Endothelial cell of umbilical vein (primary cell): ENCODE measurements at regions not wholly inside any gene's neighbourhood (a gene's known extent, or its start where the extent isn't known, plus 50 kb on each side); places are given as distances from the start of the nearest gene placed in this dataset.

Experiments used
- BruUV-seq: library from RNA; stranded (reverse); fragments of 400-500 nt; replicated peaks from 2 replicates; lab custom pipeline; 2021; lab: Mats Ljungman, UMichigan
- CTCF ChIA-PET: fragments of 300-600, 350-600 bp; sonication (Branson Sonifier 250); formaldehyde crosslinking; loops from one replicate; lab custom pipeline; 2021; ENCODE audit warnings: antibody characterized with exemption, inconsistent platforms; lab: Charles Lee
- POLR2A ChIA-PET: fragments of 300-600, 350-600 bp; sonication (Branson Sonifier 250); formaldehyde crosslinking; loops from one replicate; lab custom pipeline; 2021; ENCODE audit warnings: antibody characterized with exemption, inconsistent platforms; lab: Charles Lee
- DNase-seq: peaks from one replicate; pipeline ENCODE4 v3.0.0-alpha.2; 2011; ENCODE audit warnings: low read depth, low spot score
- FAIRE-seq: peaks from 2 replicates; lab custom pipeline; 2011; peaks lifted over from hg19 to GRCh38; lab: Jason Lieb, UNC
- H2AFZ ChIP-seq: 2 replicates; pipeline ENCODE4 v1.6.0; 2012; ENCODE audit warnings: low read depth, low read length, control low read depth, inconsistent platforms
- H3K27ac ChIP-seq: 2 replicates; pipeline ENCODE4 v1.5.1; 2011; ENCODE audit warnings: low read depth, mild to moderate bottlenecking, control low read depth, low read length, moderate library complexity; ENCODE audit not compliant: insufficient read depth
- H3K27me3 ChIP-seq, 2 experiments: 2 replicates each; pipeline versions ENCODE4 v1.6.0 to v1.6.1; 2011; ENCODE audit warnings: low read length in 2 of 2, mixed read lengths in 1 of 2; ENCODE audit not compliant: control insufficient read depth in 2 of 2, insufficient read depth in 2 of 2
- H3K36me3 ChIP-seq, 2 experiments: 2 replicates in 1 of 2; 3 replicates in 1 of 2; pipeline ENCODE4 v1.5.1; 2011; ENCODE audit warnings: low read length in 2 of 2, mild to moderate bottlenecking in 1 of 2, moderate library complexity in 1 of 2; ENCODE audit not compliant: control insufficient read depth in 2 of 2, insufficient read depth in 2 of 2; ENCODE audit errors: extremely low read depth in 1 of 2
- H3K4me1 ChIP-seq: 3 replicates; pipeline ENCODE4 v1.5.1; 2011; ENCODE audit warnings: mild to moderate bottlenecking, low read length; ENCODE audit not compliant: control insufficient read depth, insufficient read depth; ENCODE audit errors: extremely low read depth
- H3K4me2 ChIP-seq: 2 replicates; pipeline ENCODE4 v1.6.1; 2011; ENCODE audit warnings: low read length, control low read depth, mixed read lengths; ENCODE audit not compliant: insufficient read depth
- H3K4me3 ChIP-seq, 3 experiments: fragments of 200-600 bp in 1 of 3; sonication (generic), shearing (Covaris generic) in 1 of 3; replicated peaks in 1 of 3; 2 replicates each; pipeline ENCODE4 v1.5.1; 2011 to 2016; ENCODE audit warnings: control low read depth in 3 of 3, low read length in 3 of 3, mild to moderate bottlenecking in 2 of 3, inconsistent platforms in 1 of 3, low read depth in 1 of 3, moderate library complexity in 1 of 3; ENCODE audit not compliant: insufficient read depth in 1 of 3
- H3K79me2 ChIP-seq: 2 replicates; pipeline ENCODE4 v1.6.0; 2012; ENCODE audit warnings: low read length, inconsistent platforms; ENCODE audit not compliant: control insufficient read depth, insufficient read depth
- H3K9ac ChIP-seq: replicated peaks from 2 replicates; pipeline ENCODE3; 2011; ENCODE audit warnings: low read length, control low read depth; ENCODE audit not compliant: insufficient read depth; ENCODE audit errors: extremely low read depth
- H3K9me1 ChIP-seq: replicated peaks from 3 replicates; pipeline ENCODE4 v1.6.0; 2011; ENCODE audit warnings: mild to moderate bottlenecking, low read length; ENCODE audit not compliant: control insufficient read depth, insufficient read depth; ENCODE audit errors: extremely low read depth
- H3K9me3 ChIP-seq: replicated peaks from 2 replicates; pipeline ENCODE4 v1.5.1; 2012; ENCODE audit warnings: low read length, inconsistent platforms; ENCODE audit not compliant: control insufficient read depth, insufficient read depth
- H4K20me1 ChIP-seq: replicated peaks from 2 replicates; pipeline ENCODE3; 2011; ENCODE audit warnings: mild to moderate bottlenecking, low read length; ENCODE audit not compliant: control insufficient read depth, insufficient read depth; ENCODE audit errors: extremely low read depth
- CTCF ChIP-seq, 2 donors: IDR thresholded peaks; 1 replicate in 1 of 2; 2 replicates in 1 of 2; pipeline ENCODE4 v1.5.1; 2011; ENCODE audit warnings: low read length in 2 of 2, mild to moderate bottlenecking in 2 of 2, moderate library complexity in 2 of 2, control low read depth in 1 of 2, inconsistent platforms in 1 of 2, low read depth in 1 of 2; ENCODE audit not compliant: insufficient read depth in 1 of 2; ENCODE audit errors: extremely low read depth in 1 of 2
- FOS ChIP-seq: IDR thresholded peaks from 2 replicates; pipeline ENCODE4 v1.6.1; 2011; ENCODE audit warnings: mild to moderate bottlenecking, low read length, moderate library complexity, borderline replicate concordance; ENCODE audit not compliant: insufficient read depth
- GATA2 ChIP-seq: IDR thresholded peaks from 2 replicates; pipeline ENCODE4 v1.7.0; 2011; ENCODE audit warnings: low read depth, mild to moderate bottlenecking, moderate library complexity, mixed read lengths, low read length; ENCODE audit not compliant: insufficient read length, insufficient read depth
- JUN ChIP-seq: IDR thresholded peaks from 2 replicates; pipeline ENCODE4 v1.6.1; 2011; ENCODE audit warnings: borderline replicate concordance, low read depth; ENCODE audit not compliant: insufficient read length, insufficient read depth
- MAX ChIP-seq: IDR thresholded peaks from 2 replicates; pipeline ENCODE4 v1.6.1; 2011; ENCODE audit not compliant: insufficient read depth, insufficient read length
- MYC ChIP-seq: IDR thresholded peaks from one replicate; pipeline ENCODE4 v1.6.1; 2011; ENCODE audit warnings: mild to moderate bottlenecking, low read depth, low read length
- dilution Hi-C: fragments of 300-500 bp; cut with MboI; formaldehyde crosslinking; loops from one replicate; pipeline ENCODE4 v1.15.0; 2019; ENCODE audit warnings: low sequenced_read_pairs; ENCODE audit not compliant: extremely low pct_ligation_motif_present
- intact Hi-C: fragments of 100-400 bp; cut with micrococcal nuclease; formaldehyde crosslinking; loops from one replicate; pipeline ENCODE4 v1.10.0; 2022

GRCh38 chr1:99559166-99559565 is 86.7 kb upstream of the PALMD start:
- no peaks in the 10 kb centered on the region for H3K9me1 ChIP-seq
- no peaks in the 10 kb centered on the region for H3K27me3 ChIP-seq
- FAIRE-seq (no peak), DNase-seq (no peak)
- no peak overlapping the region for H2AFZ ChIP-seq
- H3K9ac ChIP-seq = no peak overlapping the region
- TF ChIP-seq MYC = no peak
- TF ChIP-seq GATA2 = no peak
- TF ChIP-seq FOS = no peak
- no peak for TF ChIP-seq MAX
- TF ChIP-seq CTCF (IDR thresholded peaks at IDR 0.05; ENCODE audit: extremely low read depth in 1 of 2, insufficient read depth in 1 of 2, low read depth in 1 of 2, low read length in 2 of 2) = no peak
- TF ChIP-seq JUN = no peak
- no peaks in the 10 kb centered on the region for H3K79me2 ChIP-seq
- POLR2A ChIA-PET = no interaction called here
- intact Hi-C loops = no loop called here
- no peaks in the 10 kb centered on the region for H4K20me1 ChIP-seq
- no peaks in the 10 kb centered on the region for H3K36me3 ChIP-seq
- H3K27ac ChIP-seq = no peak overlapping the region
- H3K4me2 ChIP-seq = no peak overlapping the region
- peaks cover 9% of the 10 kb centered on the region for H3K4me1 ChIP-seq
- no TSS peak for BruUV-seq
- no peak overlapping the region for H3K4me3 ChIP-seq
- CTCF ChIA-PET = interaction anchor here (1.1 to 1.4 kb wide), 2 partner anchors 32 to 78 kb away, joined by 3 to 4 read pairs; no protein-coding TSS in a partner anchor
- dilution Hi-C loops = no loop called here
- H3K9me3 ChIP-seq = no peaks in the 10 kb centered on the region
